ENCODE measurements at regions not wholly inside any gene's neighbourhood (a gene's known extent, or its start where the extent isn't known, plus 50 kb on each side); places are given as distances from the start of the nearest gene placed in this dataset.
"Not testable (repeated sequence)": the region's sequence is repeated elsewhere in the genome, so short reads cannot be mapped to it uniquely, and the experiment has no call there.

DNA sequence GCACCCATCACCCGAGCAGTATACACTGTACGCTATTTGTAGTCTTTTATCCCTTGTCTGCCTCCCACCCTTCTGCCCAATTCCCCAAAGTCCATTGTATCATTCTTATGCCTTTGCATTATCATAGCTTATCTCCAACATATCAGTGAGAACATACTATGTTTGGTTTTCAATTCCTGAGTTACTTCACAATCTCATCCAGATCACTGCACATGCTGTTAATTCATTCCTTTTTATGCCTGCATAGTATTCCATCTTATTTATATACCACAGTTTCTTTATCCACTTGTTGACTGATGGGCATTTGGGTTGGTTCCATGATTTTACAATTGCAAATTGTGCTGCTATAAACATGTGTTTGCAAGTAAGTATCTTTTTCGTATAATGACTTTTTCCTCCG, 564.7 kb upstream of the NECTIN3 start:
- TF ChIP-seq ZFX (IDR thresholded peaks at IDR 0.05): no peak
- TF ChIP-seq, protein P1, sequence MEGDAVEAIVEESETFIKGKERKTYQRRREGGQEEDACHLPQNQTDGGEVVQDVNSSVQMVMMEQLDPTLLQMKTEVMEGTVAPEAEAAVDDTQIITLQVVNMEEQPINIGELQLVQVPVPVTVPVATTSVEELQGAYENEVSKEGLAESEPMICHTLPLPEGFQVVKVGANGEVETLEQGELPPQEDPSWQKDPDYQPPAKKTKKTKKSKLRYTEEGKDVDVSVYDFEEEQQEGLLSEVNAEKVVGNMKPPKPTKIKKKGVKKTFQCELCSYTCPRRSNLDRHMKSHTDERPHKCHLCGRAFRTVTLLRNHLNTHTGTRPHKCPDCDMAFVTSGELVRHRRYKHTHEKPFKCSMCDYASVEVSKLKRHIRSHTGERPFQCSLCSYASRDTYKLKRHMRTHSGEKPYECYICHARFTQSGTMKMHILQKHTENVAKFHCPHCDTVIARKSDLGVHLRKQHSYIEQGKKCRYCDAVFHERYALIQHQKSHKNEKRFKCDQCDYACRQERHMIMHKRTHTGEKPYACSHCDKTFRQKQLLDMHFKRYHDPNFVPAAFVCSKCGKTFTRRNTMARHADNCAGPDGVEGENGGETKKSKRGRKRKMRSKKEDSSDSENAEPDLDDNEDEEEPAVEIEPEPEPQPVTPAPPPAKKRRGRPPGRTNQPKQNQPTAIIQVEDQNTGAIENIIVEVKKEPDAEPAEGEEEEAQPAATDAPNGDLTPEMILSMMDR (conservative IDR thresholded peaks at IDR 0.05): no peak
- no peak overlapping the region for H3K27ac ChIP-seq

DNA sequence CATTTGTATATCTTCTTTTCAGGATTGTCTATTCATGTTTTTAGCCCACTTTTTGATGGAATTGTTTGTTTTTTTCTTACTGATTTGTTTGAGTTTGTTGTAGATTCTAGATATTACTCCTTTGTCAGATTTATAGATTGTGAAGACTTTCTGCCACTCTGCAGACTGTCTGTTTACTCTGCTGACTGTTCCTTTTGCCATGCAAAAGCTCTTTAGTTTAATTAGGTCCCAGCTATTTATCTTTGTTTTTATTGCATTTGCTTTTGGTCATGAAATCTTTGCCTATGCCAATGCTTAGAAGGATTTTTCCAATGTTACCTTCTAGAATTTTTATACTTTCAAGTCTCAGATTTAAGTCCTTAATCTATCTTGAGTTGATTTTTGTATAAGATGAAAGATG, 564.0 kb upstream of the NECTIN3 start:
- H3K27ac ChIP-seq: not testable (repeated sequence)

DNA sequence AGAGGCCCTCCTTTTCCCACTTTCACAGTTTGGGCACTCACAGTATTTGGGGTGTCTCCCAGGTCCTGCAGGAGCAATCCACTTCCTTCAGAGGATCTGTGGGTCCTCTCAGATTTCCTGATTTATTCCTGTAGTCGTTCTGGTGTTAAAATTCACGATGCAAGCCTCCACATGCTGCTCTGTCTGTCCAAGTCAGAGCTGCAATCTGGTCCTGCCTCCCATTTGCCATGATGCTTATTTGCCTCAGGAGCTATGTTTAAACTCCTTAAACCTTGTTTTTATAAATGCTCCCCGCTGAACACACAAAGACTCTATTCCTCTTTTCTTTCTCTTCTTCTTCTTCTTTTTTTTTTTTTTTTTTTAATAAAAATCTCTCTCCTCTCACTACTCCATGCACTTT, 558.7 kb upstream of the NECTIN3 start:
- H3K27ac ChIP-seq: no peak overlapping the region
- TF ChIP-seq, protein P1 (conservative IDR thresholded peaks at IDR 0.05): no peak
- TF ChIP-seq ZFX (IDR thresholded peaks at IDR 0.05): no peak

DNA sequence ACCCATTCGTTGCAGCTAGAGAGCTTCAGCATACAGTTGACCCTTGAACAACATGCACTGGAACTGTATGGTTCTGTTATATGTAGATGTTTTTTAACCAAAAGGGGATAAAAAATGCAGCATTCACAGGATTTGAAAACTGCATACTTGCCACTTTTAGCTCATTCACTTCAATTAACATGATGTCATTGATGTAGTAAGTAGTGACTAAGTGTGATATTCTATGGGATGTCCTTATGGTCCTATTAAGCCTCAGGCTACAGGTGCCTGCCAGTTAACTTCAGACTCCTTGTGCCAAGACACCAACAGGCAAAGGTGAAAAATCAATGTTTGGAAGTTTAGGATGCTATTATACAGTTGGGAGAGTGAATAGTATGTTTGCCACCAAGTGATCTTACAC, 553.6 kb upstream of the NECTIN3 start:
- H3K27ac ChIP-seq: no peak overlapping the region
- no peak for TF ChIP-seq ZFX (IDR thresholded peaks at IDR 0.05)
- TF ChIP-seq, protein P1 (conservative IDR thresholded peaks at IDR 0.05): no peak

DNA sequence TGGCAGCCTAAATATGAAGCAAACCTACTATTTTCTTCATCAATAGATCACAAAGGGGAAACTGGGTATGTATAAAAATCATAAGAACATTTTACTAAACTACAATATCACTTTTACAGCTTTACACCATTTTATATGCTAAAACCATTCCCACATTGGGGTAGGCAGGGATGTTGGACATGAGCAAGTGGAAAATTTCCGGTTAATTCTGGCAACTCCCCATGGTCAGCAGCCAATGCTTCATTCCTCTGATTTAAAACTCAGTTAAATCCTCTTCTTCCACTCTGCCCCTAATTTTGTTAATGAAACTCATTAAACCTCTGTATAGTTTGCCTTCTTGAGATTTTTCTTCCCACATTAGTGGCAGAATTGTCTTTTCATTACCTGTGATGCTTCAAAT, 552.5 kb upstream of the NECTIN3 start:
- TF ChIP-seq, protein P1 (conservative IDR thresholded peaks at IDR 0.05): no peak
- no peak for TF ChIP-seq ZFX (IDR thresholded peaks at IDR 0.05)

DNA sequence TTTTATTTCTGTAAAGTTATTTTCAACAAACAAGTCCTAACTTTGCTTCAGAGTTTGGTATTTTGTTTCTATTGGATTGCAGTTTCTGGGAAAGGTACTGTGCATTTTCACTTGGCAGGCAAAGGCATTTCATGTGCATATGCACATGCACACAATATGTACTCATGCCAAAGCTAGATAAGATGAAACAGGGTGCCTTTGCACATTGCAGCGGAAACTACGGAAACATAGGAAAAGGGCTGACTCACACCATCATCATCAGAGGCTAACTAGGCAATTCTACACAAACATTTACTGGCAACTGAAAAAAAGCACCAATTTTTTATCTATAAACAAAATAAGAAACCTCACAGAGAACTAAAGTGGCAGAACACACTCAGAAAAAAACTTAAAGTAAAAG, 550.6 kb upstream of the NECTIN3 start:
- TF ChIP-seq, protein P1 (conservative IDR thresholded peaks at IDR 0.05): no peak
- TF ChIP-seq ZFX (IDR thresholded peaks at IDR 0.05): no peak
- H3K27ac ChIP-seq: no peak overlapping the region

More for the DNA sequence above, 552.5 kb upstream of the NECTIN3 start:
- H3K27ac ChIP-seq: no peak overlapping the region

DNA sequence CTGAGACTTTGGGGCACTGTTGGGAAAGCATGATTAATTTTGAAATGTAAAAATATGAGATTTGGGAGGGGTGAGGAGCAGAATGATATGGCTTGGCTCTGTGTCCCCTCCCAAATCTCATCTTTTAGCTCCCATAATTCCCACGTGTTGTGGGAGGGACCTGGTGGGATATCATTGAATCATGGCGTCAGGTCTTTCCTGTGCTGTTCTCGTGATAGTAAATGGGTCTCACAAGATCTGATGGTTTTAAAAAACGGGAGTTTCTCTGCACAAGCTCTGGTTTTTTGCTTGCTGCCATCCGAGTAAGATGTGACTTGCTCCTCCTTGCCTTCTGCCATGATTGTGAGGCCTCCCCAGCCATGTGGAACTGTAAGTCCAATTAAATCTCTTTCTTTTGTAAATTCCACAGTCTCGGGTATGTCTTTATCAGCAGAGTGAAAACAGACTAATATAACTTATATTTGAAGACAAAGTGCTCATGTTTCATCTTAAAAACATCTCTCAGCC, 546.0 kb upstream of the NECTIN3 start:
- not testable (repeated sequence) for H3K27ac ChIP-seq

DNA sequence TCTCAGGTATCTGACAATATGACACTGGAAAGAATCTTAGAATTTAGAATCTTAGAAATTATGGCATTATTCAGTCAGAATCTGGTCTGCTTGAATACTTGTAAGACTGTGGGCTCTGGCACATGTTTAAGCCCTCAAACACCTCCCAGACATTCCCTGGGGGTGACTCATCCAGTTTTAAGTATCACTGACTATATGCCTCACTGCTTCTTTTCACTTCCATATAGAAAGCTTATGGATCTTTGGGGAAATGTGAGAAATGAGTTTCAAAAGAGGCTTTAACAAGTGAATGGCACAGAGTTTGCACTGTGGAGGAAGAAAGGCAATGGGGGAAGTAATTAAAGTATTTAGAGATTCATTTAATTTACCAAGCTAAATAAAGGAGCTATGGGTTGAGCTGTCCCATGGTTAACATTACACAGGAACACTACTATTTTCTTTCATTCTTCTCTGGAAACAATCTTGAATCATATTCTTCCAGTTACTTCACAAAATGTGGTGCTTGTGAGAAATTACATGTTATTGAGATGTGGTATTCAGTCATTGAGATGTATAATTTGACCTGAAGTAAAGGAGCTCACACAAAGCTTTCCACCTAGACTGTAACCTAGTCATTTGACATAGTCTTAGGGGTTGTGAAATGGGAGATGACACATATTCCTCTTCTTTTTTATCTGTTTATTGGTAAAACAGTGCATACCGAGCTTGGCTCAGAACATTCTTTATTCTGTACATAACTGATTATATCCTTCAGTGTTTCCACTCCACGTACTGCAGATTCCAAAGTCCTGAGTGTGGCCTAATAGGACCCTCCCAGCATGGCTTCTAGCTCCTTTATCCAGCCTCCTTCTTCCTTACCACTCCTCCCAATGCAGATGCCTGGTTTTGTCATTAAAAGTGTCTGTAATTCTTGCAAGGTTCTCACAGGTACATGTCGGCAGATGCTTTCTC, 544.6 kb upstream of the NECTIN3 start:
- TF ChIP-seq, protein P1 (conservative IDR thresholded peaks at IDR 0.05): no peak
- no peak for TF ChIP-seq ZFX (IDR thresholded peaks at IDR 0.05)
- H3K27ac ChIP-seq: no peak overlapping the region
